ENCODE measurements at regions not wholly inside any gene's neighbourhood (a gene's known extent, or its start where the extent isn't known, plus 50 kb on each side); places are given as distances from the start of the nearest gene placed in this dataset.
"Not testable (repeated sequence)": the region's sequence is repeated elsewhere in the genome, so short reads cannot be mapped to it uniquely, and the experiment has no call there.

DNA sequence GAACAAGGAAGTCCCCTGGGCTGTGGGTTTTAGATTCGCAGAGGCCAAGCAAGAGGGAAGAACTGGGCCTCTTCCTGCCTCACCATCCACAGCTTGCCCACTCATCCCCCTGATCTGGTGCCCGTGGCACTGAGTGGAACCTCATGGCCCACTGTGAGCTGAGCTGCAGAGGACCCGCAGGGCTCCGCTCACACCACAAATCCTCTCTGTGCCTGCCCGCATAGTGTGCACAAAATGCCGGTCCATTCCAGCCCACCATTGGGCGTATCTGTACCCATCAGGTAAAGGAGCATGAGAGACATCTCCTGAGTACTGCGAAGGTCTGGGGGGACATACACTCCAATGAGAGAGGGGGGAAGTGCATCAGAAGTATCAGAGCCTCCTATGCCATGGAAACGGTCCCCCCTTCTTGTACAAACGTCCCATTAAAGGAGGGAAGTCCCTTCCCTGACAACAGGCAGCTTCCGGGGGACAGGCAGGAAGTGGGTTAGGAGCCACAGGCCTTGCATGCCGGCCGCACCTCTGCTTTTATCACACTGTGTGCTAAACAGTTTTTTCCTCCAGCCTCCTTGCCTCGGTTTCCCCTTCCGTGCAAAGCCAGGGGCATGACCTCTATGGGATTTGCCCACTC lies 309.4 kb upstream of the DIO3 start:
- DNase-seq, result no peak

DNA sequence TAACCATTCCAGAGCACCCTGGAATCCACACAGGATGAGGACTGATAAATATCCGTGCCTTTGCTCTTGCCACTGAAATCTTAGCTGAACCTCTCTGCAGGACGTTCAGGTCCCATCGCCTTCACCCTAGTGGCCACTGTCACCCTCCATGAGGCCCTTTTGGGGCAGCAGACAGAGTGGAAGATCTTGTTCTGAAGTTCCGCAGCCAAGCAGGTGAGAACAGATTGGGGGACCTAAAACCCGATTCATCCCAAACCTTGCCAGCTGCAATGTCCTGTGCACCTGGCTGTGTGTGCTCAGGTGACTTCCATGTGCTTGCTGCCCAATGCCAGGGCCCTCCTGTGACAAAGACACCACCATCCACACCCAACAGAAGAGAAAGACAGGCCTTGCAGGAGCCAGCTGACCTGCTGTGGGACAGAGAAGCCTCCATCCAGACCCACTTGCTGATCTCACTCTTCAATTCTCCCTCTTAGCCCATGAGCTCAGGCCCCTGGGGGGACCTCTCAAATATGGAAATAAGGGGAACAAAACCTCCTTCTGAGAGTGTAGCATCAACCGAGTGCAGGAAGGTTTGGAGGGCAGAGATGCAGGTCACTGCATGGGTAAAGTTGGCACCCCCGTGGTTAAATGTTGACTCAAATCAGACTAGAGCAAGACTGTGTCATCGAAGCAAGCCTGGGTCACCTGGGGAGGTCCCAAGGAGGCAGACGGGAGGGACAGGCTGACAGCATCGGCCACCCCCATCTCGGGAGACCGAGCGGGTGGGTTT lies 308.7 kb upstream of the DIO3 start:
- DNase-seq, result no peak

DNA sequence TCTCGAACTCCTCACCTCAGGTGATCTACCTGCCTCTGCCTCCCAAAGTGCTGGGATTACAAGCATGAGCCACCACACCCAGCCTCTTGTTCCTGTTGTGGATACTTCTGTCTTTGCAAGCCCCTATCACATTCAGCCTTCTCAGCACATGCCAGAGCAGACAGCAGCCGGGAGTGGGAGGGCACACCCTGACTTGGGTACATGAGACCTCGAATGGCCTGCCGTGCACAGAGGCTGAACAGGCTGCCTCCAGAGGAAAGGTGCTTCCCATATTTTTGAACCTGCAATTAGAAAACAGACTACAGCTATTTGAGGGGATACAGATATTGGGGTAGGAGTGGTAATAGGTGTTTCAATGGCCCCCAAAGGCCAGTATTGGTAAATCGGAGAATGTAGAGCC lies 307.3 kb upstream of the DIO3 start:
- DNase-seq, result no peak

DNA sequence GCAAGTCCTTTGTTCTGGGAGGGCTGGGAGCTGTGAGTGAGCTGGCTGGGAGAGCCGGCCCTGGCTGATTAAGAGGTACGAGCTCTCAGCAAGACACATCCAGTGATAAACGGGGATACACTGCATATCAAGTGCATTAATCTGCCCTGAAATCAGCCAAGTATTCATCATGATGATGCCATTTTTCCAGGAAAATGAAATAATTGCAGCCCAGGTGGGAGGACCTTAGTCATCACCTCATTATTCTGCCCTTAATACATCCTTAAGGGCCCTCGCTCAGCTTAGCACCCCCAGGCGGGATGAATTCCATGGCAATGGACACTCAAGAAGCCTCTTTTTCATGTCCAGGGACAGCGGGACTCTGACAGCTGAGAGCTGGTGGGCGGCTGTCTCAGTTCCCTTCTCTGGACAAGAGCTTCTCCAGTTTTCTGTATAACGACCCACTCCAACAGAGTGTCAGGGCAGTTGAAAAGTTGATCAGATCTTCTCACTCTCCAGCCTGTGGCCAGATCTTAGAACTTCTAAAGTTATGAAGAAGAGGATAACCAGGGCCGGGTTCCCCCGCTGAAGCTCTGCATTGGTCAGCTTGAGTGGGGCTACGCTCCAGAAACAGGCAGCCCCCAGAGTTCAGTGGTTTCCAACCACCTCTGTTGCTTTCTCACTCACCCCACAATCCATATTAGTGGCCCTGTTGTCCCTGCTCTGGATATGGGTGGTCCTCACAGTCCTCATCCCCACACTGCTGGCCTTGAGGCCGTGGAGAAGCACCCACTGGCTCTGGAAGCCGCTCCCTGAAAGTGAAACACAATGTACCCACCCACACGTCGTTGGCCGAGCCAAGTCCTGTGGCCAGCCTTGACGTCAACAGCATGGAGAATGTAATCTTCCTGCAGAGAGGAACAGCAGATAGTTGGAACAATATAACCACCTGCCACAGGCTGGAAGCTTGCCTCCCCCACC lies 306.2 kb upstream of the DIO3 start:
- no peak for DNase-seq

DNA sequence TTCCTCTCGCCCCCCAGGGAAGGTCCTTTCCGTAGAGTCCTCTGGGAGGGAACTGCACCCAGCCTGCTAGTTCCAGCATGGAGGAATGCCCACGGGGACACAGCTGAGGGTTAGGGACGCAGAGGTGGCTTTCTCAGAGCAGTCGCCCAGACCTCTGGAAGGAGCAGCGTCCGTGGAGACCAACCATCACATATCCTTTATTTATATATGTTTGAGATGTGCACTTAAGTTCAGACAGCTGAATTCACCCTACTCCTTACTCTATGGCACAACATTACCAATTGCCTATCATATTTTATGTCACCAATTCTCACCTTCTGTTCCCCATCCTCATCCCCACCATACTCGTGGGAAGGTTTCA lies 305.6 kb upstream of the DIO3 start:
- DNase-seq, result no peak

DNA sequence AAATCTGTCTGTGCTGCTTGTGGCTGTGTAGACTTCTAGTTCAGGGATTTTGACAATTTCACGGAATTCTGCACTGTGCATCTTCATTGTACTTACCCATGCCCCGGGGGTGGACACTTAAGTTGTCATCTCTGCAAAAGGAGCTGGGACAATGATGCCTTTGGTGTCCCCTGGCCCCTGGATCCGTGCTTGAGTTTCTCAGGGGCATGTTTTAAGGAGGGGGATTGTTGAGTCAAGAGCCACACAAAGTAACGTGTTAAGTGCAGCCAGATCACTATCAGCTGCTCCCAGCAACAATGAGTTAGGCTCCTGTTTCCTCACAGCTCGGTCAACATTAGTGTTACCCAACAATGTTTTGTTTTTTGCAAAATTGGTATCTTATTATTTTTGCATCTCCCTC lies 305.0 kb upstream of the DIO3 start:
- DNase-seq, result no peak

DNA sequence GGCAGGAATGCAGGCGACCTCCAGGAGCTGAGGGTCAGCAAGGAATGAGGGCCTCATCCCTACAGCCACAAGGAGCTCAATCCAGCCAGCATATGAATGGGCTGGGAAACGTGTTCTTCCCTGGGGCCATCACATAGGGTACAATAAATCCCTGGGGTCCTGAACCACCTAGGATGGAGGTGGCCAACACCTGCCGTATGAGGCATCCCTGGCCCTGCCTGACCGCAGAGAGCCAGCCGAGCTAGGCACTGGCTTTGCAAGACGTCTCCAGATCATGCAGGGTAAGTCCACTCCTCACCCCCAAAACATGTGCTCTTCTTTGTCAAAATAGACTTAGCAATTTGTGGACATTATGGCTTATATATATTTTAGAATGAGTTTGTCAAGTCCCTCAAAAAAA lies 303.7 kb upstream of the DIO3 start:
- no peak for DNase-seq

DNA sequence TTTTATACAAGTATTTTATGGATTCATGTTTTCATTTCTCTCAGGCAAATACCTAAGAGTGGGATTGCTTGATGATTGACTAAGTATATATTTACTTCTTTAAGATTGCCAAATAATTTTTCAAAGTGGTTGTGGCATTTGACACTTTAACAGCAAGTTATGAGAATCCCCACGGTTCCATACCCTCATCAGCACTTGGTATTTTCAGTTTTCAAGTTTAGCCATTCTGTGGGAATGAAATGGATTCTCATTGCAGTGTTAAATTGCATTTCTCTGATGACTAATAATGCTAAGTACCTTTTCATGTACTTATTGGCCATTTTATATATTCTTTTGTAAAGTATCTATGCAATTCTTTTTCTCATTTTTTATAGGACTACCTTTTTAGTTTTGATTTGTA lies 301.5 kb upstream of the DIO3 start:
- DNase-seq, result no peak

DNA sequence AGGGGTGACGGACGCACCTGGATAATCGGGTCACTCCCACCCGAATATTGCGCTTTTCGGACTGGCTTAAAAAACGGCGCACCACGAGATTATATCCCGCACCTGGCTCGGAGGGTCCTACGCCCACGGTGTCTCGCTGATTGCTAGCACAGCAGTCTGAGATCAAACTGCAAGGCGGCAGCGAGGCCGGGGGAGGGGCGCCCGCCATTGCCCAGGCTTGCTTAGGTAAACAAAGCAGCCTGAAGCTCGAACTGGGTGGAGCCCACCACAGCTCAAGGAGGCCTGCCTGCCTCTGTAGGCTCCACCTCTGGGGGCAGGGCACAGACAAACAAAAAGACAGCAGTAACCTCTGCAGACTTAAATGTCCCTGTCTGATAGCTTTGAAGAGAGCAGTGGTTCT lies 294.9 kb upstream of the DIO3 start:
- DNase-seq, result not testable (repeated sequence)

DNA sequence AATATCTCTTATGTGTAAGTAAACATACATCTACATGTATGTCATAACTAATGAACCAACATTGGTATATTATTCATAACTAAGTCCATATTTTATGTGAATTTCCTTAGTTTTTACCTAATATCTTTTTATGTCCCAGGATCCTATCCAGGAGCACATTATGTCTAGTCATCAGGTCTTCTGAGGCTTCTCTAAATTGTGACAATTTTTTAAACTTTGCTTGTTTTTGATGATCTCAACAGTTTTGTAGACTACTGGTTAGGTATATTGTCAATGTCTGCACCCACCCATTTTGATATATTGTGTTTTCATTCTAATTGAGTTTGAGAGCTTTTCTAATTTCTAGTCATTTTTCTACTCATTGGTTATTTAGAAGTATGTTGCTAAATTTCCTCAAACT lies 288.2 kb upstream of the DIO3 start:
- no peak for DNase-seq

DNA sequence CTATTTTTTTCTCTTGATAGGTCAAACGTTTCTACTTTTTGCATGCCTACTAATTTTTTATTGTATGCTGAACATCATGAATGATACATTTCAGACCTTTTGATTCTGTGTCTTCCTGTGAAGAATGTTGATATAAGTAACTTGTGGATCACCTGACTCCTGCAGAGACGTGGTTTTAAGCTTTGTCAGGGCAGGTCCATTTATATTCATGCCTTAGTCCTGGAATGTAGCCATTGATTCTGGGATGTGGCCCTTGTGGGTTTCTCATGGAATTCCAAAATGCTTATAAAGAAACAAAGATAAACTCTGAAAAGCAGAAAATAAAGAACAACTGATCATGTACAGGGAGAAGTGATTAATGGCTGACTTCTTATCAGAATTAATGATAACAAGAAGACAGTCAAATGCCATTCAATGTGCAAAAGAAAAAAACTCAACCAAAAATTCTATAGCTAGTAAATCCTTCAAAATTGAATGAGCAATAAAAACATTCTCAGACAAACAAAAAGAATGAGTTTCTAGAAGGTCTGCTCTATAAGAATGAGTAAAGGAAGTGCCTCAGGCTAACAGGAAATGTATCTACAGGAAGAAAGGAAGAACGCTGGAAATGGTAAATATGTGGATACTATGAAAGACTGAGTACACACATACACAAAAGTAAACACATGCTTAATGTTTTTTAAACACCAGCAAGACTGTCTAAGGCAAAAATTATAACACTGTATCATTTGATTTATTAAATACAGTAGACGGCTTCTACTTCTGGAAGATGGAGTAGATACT lies 284.8 kb upstream of the DIO3 start:
- DNase-seq, result no peak

DNA sequence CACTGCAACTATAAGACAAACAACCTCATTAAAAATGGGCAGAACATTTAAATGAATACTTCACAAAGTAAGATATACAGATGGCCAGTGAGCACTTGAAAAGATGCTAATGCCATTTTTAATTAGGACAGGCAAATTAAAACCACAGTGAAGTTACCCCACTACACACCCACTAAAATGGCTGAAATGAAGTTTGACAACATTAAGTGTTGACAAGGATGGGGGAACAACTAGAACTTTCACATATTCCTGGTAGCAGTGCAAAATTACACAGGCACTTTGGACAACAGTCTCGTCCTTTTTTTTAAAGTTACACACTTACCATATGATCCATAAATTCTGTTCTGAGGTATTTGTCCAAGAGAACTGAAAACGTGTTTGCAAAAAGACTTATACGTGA lies 278.9 kb upstream of the DIO3 start:
- DNase-seq, result no peak

DNA sequence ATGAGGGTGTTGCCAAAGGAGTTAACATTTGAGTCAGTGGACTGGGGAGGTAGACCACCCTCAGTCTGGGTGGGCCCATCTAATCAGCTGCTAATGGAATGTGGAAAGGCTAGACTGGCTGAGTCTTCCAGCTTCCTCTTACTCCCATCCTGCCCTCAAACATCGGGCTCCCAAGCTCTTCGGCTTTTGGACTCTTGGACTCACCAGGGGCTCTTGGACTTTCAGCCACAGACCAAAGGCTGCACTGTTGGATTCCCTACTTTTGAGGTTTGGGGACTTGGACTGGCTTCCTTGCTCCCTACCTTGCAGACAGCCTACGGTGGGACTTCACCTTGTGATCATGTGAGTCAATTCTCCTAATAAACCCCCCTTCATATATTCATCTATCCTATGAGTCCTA lies 276.6 kb upstream of the DIO3 start:
- DNase-seq, result no peak

DNA sequence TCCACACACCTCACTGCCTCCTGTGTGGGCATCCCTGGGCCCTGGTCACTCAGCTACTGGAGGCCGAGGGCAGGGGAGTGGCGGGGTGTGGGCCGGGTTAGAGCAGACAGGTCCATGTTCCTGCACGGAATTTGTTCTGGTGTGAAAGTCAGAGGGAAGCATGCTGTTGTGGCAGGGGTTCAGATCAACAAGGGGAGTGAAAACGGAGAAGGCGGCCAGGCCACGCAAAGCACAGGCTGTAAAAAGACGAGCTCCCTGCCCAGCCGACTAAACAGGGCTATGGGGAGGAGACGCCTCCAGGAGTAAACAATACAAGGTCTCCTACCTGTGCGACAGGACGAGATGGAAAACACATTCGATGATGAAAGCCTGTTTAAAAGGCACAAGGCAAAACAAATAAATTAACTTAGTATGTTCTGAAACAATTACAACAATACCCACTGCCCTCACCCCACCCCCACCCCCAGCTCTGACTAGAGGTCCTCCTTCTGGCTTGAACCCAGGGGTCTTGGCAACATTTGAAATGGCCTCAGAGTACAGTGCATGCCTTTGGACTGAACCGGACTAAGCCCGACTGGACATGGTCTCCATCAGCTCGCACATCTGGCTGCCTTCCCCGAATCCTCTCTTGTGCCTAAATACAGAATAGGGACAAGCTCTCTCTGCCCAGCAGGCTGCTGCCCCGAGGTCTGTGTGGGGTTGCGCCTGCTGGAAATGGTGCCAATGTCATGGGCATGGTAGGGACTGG lies 274.9 kb upstream of the DIO3 start:
- DNase-seq, result no peak

DNA sequence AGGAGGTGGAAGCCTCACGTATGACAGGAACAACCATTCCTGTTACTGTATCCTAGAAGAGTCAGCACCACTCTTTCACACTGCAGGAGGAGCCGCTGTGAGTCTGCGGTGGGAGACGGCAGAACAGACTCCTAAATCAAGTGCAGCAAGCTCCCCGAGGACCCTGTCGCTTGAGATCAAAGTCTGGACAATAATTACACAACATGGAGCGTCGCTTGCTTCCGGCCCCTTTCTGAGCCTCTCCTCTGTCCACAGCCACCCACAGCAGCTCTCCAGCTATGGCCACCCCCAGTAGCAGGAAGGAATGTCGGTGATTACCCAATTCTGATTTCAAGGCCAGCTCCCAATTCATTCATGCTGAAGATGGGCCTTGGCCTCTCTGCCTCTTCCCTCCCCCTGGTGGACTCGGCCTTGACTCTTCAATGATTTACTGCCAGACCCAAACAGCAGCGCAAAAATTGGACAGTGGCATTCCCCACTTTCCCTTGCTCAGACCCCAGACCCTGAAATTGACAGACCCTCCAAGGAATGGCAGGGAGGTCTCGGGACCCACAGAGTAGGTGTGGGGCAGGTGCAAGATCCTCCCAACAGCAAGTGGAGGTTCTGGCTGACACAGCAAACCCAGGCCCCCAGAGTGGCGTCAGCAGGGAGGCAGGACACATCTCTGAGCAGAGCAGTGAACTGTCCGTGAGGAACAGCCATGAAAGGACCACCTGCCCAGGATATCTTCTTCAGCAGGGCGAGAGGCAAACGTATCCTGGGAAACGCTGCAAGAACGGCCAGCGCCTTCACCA lies 272.7 kb upstream of the DIO3 start:
- no peak for DNase-seq

DNA sequence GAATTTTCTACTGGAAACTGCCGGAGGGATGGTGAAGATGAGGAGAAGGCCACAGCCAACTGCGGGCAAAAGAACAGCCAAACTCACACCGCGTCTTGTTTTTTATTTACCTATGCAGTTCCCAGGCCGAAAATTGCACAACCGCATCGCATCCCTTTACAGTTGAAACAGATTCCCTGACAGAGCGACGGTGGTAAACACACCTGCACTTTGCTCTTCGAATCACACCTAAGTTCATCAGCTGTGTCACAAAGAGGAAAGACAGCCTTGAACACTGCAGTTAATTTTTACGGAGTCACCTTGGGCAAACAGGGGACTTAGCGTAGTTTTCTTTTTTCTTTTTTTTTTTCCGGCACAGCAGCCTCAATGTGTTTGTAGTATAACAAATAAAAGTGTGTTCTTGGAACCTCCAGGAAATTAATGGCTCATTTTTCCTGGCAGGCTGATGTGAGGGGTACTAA lies 272.0 kb upstream of the DIO3 start:
- DNase-seq, result no peak

DNA sequence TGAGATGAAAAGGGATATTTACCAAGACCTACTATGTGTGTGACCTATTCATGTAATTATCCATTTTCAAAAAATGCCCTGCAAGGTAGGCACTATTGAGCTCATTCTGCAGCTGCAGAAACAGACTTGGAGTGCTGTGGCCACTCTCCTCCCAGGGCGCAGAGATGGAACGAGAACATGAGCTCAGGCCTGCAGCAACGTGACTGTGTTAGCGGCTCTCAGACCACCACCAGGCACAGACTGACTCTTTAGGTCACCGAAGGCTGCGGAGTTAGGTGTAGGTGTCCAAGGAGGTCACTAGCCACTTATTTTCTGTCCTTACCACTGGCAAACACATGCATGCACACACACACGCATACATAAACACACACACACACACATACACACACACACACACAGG lies 271.4 kb upstream of the DIO3 start:
- DNase-seq, result no peak

DNA sequence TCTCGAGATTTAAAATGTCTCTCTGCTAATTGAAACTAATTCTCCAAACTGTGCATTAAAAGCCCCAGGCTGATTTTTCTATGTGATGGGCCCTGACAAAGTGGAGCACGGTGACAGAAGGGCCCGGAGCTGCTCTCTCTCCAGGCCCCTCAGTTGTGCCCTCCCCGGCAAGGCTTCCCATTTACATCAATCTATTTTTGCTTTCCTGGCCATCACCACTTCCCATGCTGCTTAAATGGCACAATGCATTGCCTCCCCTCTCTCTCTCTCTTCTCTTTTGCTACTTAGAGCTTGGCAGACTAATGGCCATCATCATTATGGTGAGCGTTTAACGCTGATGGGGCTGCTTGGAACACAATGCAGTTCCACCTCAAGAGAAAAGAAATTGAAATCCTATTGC lies 270.7 kb upstream of the DIO3 start:
- no peak for DNase-seq

DNA sequence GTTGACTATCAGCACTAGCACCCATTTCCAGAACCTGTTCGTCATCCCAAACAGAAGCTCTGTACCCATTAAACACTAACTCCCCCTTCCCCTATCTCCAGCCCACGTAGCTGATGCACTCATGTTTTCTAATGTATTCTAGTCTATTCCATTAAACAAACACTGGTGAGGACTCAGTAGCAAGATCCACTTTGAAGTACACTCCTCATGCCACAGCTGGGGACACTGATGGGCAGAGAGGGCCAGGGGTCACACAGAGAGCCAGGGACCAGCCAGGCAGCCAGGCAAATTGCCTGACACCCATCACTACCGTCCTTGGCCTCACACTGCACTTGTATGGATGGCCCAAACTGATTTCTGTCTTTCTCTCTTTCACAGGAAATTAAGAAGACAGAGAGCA lies 269.9 kb upstream of the DIO3 start:
- no peak for DNase-seq

DNA sequence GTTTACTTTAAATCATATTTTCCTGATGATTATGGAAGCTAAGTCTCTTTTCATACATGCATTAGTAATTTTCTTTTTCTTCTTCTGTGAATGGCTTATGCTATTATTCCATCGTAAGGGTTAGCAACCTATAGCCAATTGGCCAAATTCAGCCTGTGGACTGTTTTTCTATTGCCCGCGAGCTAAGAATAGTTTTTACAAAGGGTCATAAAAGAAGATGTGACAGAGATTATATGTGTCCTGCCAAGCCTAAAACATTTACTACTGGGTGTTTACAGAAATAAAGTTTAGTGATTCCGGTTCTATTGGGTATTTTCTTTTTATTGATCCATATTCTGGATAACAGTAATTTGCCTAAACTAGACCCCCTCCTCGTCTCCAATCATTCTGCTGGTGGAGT lies 268.8 kb upstream of the DIO3 start:
- no peak for DNase-seq

DNA sequence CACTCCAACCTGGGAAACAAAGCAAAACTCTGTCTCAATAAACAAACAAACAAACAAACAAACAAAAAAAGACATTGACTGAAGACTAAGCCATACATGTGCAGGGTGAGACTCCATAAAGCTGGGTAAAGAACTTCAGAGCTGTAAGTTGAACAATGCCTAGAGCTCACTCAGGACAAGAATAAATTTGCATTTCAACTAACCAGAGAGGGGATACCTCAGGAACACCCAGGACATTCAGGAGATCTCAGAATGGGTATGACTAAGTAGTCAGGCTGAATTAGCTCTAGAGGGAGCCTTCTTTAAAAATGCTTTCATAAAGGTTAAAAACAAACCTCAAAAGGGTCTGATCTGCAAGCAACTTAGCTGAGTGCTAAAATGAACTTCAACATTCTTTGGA lies 267.7 kb upstream of the DIO3 start:
- no peak for DNase-seq
